Neural cell (in vitro differentiated cells): ENCODE measurements at regions not wholly inside any gene's neighbourhood (a gene's known extent, or its start where the extent isn't known, plus 50 kb on each side); places are given as distances from the start of the nearest gene placed in this dataset.

ENCODE experiments used
- CTCF ChIP-seq: fragments of 450-650 bp; IDR thresholded peaks from 2 replicates; pipeline ENCODE4 v1.5.1; 2014; ENCODE audit warnings: antibody characterized with exemption, mild to moderate bottlenecking, moderate library complexity; ENCODE audit not compliant: poor library complexity, severe bottlenecking
- EP300 ChIP-seq: fragments of 450-650 bp; conservative IDR thresholded peaks from 2 replicates; pipeline ENCODE4 v1.6.1; 2014; ENCODE audit warnings: antibody characterized with exemption, mild to moderate bottlenecking, moderate library complexity; ENCODE audit not compliant: poor library complexity, severe bottlenecking
- EZH2 ChIP-seq: fragments of 200-600, 300-800 bp; shearing (Covaris generic), sonication (generic); IDR thresholded peaks from 2 replicates; pipeline ENCODE4 v1.6.1; 2014; ENCODE audit warnings: antibody characterized with exemption, low read length, borderline replicate concordance, mild to moderate bottlenecking; ENCODE audit not compliant: insufficient read depth, poor library complexity, severe bottlenecking
- MXI1 ChIP-seq: fragments of 450-650 bp; conservative IDR thresholded peaks from 2 replicates; pipeline ENCODE4 v1.6.1; 2014; ENCODE audit warnings: antibody characterized with exemption, mild to moderate bottlenecking; ENCODE audit not compliant: poor library complexity, severe bottlenecking
- POLR2AphosphoS5 ChIP-seq: IDR thresholded peaks from 2 replicates; pipeline ENCODE4 v1.6.1; 2012
- RAD21 ChIP-seq: fragments of 450-650 bp; conservative IDR thresholded peaks from 2 replicates; pipeline ENCODE4 v1.6.1; 2014; ENCODE audit warnings: antibody characterized with exemption, mild to moderate bottlenecking, moderate library complexity
- TAF1 ChIP-seq: IDR thresholded peaks from 2 replicates; pipeline ENCODE4 v1.6.1; 2012; ENCODE audit warnings: low read depth
- TF ChIP-seq, protein P1 (sequence below): IDR thresholded peaks from 2 replicates; pipeline ENCODE4 v1.6.1; 2012; ENCODE audit warnings: borderline replicate concordance

DNA sequence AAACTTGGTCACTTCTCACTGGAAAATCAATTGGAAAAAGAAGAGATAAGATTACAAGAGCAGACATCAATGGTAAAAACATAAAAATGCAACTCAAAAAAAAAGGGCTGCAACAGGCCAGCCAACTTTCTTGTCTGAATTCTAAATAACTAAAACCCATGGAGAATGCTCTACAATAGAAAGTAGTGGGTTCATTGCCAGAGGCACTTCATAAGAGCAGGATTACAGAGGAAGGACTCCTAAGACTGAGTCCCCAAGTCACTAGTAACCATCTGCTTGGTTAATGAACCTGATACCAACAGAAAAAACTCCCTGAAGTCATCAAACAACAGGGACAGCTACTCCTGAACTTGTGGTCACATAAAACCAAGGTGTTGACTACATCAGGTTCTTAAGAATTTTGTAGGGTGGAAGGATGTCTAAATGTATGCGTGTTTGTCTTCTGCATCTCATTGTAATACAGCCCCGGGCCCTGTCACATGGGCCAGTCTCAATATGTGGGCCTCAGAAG lies 148.6 kb downstream of the IMPG2 start:
- no peak for TF ChIP-seq CTCF
- TF ChIP-seq POLR2AphosphoS5: no peak
- TF ChIP-seq RAD21: no peak
- TF ChIP-seq EZH2: no peak
- TF ChIP-seq TAF1: no peak
- TF ChIP-seq, protein P1, sequence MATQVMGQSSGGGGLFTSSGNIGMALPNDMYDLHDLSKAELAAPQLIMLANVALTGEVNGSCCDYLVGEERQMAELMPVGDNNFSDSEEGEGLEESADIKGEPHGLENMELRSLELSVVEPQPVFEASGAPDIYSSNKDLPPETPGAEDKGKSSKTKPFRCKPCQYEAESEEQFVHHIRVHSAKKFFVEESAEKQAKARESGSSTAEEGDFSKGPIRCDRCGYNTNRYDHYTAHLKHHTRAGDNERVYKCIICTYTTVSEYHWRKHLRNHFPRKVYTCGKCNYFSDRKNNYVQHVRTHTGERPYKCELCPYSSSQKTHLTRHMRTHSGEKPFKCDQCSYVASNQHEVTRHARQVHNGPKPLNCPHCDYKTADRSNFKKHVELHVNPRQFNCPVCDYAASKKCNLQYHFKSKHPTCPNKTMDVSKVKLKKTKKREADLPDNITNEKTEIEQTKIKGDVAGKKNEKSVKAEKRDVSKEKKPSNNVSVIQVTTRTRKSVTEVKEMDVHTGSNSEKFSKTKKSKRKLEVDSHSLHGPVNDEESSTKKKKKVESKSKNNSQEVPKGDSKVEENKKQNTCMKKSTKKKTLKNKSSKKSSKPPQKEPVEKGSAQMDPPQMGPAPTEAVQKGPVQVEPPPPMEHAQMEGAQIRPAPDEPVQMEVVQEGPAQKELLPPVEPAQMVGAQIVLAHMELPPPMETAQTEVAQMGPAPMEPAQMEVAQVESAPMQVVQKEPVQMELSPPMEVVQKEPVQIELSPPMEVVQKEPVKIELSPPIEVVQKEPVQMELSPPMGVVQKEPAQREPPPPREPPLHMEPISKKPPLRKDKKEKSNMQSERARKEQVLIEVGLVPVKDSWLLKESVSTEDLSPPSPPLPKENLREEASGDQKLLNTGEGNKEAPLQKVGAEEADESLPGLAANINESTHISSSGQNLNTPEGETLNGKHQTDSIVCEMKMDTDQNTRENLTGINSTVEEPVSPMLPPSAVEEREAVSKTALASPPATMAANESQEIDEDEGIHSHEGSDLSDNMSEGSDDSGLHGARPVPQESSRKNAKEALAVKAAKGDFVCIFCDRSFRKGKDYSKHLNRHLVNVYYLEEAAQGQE: no peak
- no peak for TF ChIP-seq MXI1
- no peak for TF ChIP-seq EP300
